Coronary artery (tissue), 2 donors: ENCODE measurements at regions not wholly inside any gene's neighbourhood (a gene's known extent, or its start where the extent isn't known, plus 50 kb on each side); places are given as distances from the start of the nearest gene placed in this dataset.
"Not testable (repeated sequence)": the region's sequence is repeated elsewhere in the genome, so short reads cannot be mapped to it uniquely, and the experiment has no call there.

ENCODE experiments used
- DNase-seq: peaks from one replicate; pipeline ENCODE4 v3.0.0-alpha.2; 2017; ENCODE audit warnings: low spot score
- H3K27ac ChIP-seq, 2 donors: fragments of 200-600 bp; sonication (generic); one replicate each; pipeline ENCODE4 v1.5.1; 2016 to 2019
- H3K4me3 ChIP-seq: fragments of 200-600 bp; sonication (generic); 2 replicates; pipeline ENCODE4 v1.5.1; 2016; ENCODE audit warnings: mild to moderate bottlenecking, moderate library complexity
- CTCF ChIP-seq: fragments of 200-600 bp; sonication (generic); IDR thresholded peaks from one replicate; pipeline ENCODE4 v1.5.1; 2019; ENCODE audit warnings: antibody characterized with exemption

- Histone ChIP-seq H3K4me3 (no peak overlapping the region), H3K27ac (no peak overlapping the region)
- no peak for DNase-seq
- TF ChIP-seq CTCF, result no peak
These were observed 67.2 kb downstream of the BUB3 start for GRCh38 chr10:123221418-123221817.

GRCh38 chr10:123222832-123223231 is 68.6 kb downstream of the BUB3 start:
- no peak overlapping the region for H3K4me3 ChIP-seq
- H3K27ac ChIP-seq, result no peak overlapping the region
- TF ChIP-seq CTCF, result no peak
- DNase-seq, result no peak

GRCh38 chr10:123227706-123228105 is 73.5 kb downstream of the BUB3 start:
- Histone ChIP-seq H3K4me3 (no peak overlapping the region), H3K27ac (no peak overlapping the region)
- TF ChIP-seq CTCF, result no peak
- DNase-seq, result no peak

GRCh38 chr10:123229927-123230630 is 75.9 kb downstream of the BUB3 start:
- TF ChIP-seq CTCF, result no peak
- Histone ChIP-seq H3K27ac (no peak overlapping the region), H3K4me3 (no peak overlapping the region)
- DNase-seq, result no peak

GRCh38 chr10:123232879-123233278 is 78.7 kb downstream of the BUB3 start:
- not testable (repeated sequence) for H3K4me3 ChIP-seq, DNase-seq, H3K27ac ChIP-seq

GRCh38 chr10:123235014-123235413 is 80.8 kb downstream of the BUB3 start:
- not testable (repeated sequence) for H3K27ac ChIP-seq, H3K4me3 ChIP-seq, DNase-seq

- no peak overlapping the region for H3K4me3 ChIP-seq
- no peak for TF ChIP-seq CTCF
- DNase-seq, result no peak
- H3K27ac ChIP-seq, result no peak overlapping the region
These were observed 81.9 kb downstream of the BUB3 start for GRCh38 chr10:123236126-123236525.

- Histone ChIP-seq H3K4me3 (no peak overlapping the region), H3K27ac (no peak overlapping the region)
- no peak for TF ChIP-seq CTCF
- DNase-seq, result no peak
These were observed 86.0 kb downstream of the BUB3 start for GRCh38 chr10:123240250-123240649.
